OCI-LY1 (cell line): ENCODE measurements at regions not wholly inside any gene's neighbourhood (a gene's known extent, or its start where the extent isn't known, plus 50 kb on each side); places are given as distances from the start of the nearest gene placed in this dataset.

Experiments
- CTCF ChIP-seq: fragments of 200-600 bp; sonication (generic), shearing (Covaris generic); IDR thresholded peaks from 2 replicates; pipeline ENCODE4 v1.5.1; 2017; ENCODE audit warnings: mild to moderate bottlenecking, antibody characterized with exemption, low read length, moderate library complexity, mixed read lengths
- EZH2 ChIP-seq: fragments of 200-600 bp; sonication (generic), shearing (Covaris generic); IDR thresholded peaks from 2 replicates; pipeline ENCODE4 v1.8.0; 2017; ENCODE audit warnings: borderline replicate concordance, mixed run types, mild to moderate bottlenecking, antibody characterized with exemption, low read length, moderate library complexity, mixed read lengths

GRCh38 chr6:156650896-156651390, 126.2 kb upstream of the ARID1B start:
- TF ChIP-seq CTCF (no peak), EZH2 (no peak)
